Activated CD4-positive, alpha-beta T cell treated with anti-CD3 and anti-CD28 coated beads, Interleukin-2, Interleukin-4, amounts not matched to agents 100 ng/mL and 50 ng/mL, durations not matched to agents 16 hours and 8 hours (primary cell): ENCODE measurements at regions not wholly inside any gene's neighbourhood (a gene's known extent, or its start where the extent isn't known, plus 50 kb on each side); places are given as distances from the start of the nearest gene placed in this dataset.
"Not testable (repeated sequence)": the region's sequence is repeated elsewhere in the genome, so short reads cannot be mapped to it uniquely, and the experiment has no call there.

Source experiments
- DNase-seq: peaks from one replicate; pipeline ENCODE4 v3.0.0-alpha.2; 2020; ENCODE audit warnings: low spot score

DNA sequence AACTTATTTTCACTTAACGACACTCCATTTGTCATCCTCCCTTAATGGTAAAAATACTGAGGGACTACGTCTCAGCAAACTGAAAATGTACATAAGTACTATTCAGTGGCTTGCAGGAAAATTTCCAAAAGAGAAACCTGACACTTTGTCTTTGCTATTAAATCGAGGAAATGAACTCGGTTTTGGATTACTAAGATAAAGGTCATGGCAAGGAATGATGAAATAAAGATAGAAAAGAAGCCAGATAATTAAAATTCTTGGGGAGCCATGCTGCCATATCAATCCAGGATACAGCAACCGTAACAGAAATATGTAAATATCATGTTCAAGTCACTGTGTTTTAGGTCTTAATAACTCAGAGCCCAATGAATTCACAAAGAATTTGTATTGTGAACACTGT lies 647.8 kb downstream of the CDH9 start:
- DNase-seq: no peak

DNA sequence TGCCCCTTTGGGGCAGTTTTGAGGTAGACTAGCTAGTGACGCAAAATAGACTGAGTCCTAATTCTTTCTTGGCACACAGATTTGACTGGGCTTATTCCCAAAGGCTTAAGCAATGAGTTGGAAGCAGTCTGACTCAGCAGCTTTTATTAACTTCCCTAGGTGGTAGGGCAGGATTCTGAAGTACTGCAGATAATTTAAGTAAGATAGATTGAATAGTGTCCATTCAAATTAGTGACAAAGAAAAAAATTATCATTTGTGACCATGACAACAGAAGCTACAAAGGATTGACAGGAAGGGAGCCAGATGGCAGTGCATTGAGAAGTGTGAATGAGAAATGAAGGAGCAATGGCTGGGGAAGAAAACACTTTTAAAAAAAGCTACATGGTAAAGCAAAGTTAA lies 649.4 kb downstream of the CDH9 start:
- DNase-seq: no peak

DNA sequence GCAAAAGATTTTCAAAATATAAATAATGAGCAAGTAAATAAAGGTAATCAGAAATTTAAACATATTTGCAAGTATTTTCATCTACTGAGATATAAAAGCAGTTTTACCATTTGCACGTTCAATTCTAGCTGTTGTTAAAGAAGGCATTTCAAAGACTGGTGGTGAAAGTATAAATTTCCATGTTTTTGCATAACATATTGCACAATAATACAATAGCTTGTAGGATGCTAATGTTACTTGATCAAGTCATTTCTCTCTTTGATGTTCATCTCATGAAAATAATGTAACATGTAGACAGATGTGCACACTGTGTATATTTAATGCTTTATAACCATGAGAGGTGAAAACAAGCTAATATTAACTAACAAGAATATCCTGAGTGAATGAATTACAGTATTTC lies 651.9 kb downstream of the CDH9 start:
- no peak for DNase-seq

DNA sequence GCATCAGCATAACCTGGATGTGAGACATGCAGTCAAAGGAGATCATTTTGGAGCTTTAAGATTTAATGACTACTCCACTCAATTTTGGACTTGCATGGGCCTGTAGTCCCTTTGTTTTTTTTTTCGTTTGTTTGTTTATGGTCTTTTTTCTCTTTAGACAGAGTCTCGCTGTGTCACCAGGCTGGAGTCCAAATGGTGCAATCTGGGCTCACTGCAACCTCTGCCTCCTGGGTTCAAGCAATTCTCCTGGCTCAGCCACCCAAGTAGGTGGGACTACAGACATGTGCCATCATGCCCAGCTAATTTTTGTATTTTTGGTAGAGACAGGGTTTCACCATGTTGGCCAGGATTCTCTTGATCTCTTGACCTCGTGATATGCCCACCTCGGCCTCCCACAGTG lies 673.8 kb downstream of the CDH9 start:
- DNase-seq: not testable (repeated sequence)

DNA sequence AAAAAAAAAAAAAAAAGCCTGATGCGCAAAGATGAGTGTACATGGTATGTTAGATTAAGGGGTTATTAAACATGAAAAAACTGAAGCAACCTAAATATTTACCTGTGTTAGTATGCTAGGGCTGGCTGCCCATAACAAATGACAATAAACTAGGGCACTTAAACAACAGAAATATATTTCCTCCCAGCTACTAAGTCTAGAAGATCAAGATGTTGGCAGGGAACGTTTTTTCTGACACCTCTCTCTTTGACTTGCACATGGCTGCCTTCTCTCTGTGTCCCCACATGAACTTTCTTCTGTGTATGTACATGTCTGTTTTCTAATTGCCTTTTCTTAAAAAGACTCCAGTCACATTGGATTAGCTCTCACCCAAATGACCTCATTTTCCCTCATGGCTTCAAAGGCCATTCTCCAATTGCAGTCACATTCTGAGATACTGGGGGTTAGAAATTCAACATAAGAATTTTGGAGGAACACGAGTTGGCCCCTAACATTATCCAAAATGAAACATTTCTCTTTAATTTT lies 694.5 kb downstream of the CDH9 start:
- DNase-seq: no peak

DNA sequence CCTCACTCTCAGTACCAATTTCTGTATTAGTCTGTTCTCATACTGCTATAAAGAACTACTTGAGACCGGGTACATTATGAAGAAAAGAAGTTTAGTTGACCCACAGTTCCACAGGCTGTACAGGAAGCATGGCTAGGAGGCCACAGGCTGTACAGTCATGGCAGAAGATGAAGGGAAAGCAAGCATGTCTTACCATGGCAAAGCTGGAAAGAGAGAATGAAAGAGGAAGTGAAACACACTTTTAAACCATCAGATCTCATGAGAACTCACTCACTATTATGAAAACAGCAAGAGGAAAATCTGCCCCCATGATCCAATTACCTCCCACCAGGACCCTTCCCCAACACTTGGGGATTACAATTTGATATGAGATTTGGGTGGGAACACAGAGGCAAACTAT lies 698.8 kb downstream of the CDH9 start:
- DNase-seq: no peak

DNA sequence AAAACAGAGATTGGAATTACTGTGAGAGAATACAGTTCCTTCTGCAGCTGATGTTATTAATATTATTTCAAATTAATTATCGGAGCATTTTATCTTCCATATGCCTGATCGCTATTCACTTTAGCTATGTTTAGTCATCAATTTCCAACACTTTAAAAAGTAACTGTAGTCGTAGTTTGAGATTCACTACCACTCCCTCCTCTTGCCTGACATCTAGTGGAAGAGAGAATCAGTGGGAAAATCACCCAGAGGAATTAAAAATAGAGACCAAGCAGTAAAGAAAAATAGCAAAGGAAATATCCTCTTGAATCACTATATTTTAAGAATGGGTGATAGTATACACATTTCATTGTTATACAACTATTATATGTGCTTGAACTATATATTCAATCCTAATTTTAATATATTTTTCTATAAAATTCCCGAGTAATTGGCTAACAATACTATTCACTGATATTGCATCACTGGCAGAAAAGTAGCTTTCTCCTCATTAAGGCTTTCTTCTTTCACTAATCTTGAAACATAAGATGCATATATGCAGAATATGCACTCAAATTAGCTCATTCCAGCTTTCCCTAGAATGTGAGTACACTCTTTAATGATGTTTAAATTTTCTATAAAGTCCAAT lies 708.7 kb downstream of the CDH9 start:
- DNase-seq: no peak

DNA sequence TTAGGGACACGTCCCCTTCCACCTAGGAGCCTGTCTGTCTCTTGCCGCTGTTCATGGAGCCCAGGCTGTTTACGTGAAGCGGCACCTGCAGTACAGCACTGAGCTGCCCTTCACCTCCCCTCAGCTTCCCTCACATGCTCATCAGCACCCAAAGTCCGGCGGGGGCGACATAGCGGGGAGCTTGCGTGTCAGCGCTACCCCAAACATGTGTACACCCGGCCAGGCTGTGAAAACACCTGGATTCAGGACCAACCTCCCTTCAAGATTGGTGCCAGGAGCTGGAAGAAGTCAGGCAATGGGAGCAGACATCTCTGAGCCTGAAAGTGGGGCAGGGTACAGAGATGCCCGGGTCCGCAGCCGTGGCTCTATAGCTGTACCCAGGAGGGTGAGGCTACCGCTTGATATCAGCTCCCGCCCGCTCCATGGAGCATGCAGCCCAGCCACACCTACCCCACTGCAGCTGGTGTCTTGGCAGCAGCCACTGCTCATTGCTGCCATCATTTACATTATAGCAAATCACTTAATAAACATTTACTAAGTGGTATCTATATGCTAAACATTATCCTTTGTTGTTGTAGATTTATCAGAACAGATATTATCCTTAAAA lies 712.1 kb downstream of the CDH9 start:
- no peak for DNase-seq

DNA sequence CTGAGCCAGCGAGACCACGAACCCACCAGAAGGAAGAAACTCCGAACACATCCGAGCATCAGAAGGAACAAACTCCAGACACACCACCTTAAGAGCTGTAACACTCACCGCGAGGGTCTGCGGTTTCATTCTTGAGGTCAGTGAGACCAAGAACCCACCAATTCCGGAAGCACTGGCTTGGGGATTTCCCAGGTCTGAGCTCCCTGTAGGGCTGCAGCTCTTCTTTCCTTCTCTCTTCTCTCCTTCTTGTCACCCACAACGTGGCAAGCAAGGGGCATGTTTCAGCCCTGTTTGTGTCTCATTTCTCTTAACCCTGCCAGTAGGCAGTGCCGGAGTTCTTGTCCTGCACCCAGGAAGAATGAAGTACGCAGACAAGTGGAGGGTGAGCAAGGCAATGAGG lies 713.0 kb downstream of the CDH9 start:
- DNase-seq: not testable (repeated sequence)

DNA sequence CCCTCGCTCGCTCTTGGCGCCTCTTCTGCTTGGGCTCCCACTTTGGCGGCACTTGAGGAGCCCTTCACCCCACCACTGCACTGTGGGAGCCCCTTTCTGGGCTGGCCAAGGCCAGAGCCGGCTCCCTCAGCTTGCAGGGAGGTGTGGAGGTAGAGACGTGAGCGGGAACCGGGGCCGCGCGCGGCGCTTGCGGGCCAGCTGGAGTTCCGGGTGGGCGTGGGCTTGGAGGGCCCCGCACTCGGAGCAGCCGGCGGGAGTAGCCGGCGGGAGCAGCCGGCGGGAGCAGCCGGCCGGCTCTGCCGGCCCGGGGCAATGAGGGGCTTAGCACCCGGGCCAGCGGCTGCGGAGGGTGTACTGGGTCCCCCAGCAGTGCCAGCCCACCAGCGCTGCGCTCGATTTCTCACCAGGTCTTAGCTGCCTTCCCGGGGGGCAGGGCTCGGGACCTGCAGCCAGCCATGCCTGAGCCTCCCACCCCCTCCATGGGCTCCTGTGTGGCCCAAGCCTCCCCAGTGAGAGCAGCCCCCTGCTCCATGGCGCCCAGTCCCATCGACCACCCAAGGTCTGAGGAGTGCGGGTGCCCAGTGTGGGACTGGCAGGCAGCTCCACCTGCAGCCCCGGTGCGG lies 714.0 kb downstream of the CDH9 start:
- not testable (repeated sequence) for DNase-seq

DNA sequence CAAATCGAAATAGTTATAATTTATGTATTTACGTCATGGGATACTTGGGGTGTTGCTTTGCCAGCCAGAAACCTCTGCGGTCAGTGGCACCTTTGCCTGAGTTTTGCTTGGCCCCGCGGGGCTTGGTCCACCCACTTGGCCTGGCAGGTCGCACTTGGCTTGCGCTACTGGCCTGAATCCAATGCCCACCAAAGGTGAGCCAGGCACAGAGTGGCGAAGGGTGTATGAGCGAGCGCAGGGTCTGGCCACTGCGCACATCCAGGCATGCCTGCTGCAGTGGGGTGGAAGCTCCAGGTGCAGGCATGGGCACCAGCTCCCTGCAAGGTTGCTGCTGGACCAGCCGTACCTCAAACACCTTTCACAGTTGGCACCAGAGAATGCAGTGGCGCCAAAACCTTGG lies 714.6 kb downstream of the CDH9 start:
- DNase-seq: no peak

DNA sequence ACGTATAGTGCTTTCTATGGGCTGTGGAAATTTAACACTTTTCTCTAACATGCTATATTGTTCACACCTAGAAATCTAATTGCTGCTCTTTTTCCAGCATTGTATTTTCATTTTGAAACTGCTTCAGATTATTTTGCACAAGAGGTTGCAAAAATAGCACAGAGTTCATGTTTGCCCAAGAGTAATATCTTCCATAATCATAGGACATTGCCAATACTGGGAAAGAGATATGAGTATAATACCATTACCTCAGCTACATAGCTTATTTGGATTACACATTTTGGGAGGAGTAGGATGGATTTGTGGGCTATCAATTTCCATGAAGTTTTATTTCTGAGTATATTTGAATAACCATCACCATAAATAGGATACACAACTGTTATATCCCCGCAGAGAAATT lies 717.1 kb downstream of the CDH9 start:
- DNase-seq: no peak

DNA sequence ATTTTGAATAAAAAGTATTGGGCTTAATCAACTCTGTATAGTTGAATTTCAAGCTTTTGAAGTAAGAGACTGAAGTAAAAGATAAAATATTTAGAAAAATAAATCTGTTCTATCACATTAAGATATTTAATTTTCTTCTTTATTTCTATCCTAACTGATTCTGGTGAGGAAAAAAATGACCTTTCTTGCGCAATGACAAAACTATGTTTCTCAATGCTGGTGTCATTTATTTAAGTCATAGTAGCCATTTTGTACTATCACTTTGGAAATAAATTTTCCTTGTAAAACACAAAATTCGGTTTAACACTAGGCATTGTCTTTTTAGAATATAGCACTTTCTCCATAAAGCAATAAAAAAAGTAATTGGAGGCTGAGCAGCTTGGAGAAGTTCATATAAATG lies 728.0 kb downstream of the CDH9 start:
- no peak for DNase-seq

DNA sequence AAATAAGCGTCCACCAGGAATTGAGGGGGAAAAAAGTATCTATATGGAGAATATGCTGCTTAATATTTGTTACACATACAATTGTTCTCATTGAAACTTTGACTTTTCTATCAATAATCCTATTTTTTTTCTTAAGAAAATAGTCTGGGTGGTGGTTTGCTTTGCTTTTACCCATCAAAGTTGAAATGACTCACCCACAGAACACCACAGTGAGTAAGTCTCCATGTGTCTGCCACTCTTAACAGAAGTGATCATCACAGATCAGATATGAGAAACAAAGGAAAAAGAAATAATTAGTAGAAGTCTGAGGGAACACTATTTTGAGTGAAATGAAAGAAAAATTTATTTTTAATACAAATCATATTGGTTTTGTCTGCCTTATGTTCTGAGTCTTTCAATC lies 742.8 kb downstream of the CDH9 start:
- no peak for DNase-seq

DNA sequence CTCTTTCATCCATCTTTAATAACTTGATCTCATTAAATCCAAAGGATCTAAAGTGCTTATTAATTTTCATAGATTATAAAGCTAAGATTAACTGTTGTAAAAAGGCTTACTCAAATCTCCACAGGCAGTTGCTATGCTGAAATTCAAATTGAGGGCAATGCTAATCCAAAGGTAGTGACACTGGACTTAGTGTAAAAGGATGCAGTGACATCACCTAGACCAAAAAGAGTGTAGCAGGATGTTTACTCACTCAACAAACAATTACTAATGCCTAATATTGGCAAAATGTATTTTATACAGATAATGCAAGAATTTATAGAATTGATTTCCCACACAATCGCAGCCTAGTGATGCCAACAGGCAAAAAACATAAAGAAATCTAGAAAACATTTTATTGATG lies 756.2 kb downstream of the CDH9 start:
- no peak for DNase-seq

DNA sequence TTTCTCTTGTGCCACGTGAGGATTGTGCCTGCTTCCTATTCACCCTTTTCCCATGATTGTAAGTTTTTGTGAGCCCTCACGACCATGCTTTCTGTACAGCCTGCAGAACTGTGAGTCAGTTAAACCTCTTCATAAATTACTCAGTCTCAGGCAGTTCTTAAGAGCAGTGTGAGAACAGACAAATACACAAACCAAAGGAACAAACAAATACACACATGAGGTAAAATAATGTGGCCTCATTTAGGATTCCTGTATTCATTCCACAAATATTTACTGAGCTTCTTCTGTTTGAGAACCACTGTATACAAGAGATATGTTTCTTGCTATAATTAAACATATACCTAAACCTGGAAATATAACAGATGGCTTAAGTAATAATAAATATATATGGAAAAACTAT lies 760.3 kb downstream of the CDH9 start:
- no peak for DNase-seq

DNA sequence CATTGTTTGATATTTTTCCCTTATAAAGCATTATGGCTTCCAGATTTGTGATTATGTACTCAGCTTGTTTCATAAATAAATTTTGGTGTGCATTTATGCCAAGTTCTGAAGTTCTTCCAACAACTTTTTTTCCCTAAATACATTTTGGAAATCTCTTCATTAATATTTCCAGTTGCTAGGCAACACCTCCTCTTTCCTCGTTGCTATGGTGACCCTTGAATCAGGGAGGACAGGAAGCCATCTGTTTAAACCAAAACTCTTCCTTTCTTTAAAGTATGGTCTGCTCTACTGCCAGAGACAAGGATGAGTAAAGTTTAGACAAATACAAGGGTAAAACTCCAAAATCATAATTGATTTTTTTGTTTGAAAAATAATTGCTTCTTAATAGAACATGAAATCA lies 779.3 kb downstream of the CDH9 start:
- no peak for DNase-seq

DNA sequence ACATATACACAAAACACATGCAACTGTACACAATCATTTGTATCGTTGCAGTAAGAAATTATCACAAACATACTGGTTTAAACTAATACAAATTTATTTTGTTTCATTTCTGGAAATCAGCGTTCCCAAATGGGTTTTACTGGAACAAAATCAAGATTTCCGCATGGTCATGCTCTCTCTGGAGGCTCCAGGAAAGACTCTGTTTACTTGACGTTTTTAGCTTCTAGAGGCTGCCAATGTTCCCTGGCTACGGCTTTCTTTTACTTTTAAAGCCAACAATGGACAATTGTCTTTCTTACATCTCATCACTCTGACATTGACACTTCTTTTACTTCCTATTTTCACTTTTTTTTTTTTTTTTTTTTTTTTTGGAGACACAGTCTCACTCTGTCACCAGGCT lies 793.1 kb downstream of the CDH9 start:
- DNase-seq: no peak

DNA sequence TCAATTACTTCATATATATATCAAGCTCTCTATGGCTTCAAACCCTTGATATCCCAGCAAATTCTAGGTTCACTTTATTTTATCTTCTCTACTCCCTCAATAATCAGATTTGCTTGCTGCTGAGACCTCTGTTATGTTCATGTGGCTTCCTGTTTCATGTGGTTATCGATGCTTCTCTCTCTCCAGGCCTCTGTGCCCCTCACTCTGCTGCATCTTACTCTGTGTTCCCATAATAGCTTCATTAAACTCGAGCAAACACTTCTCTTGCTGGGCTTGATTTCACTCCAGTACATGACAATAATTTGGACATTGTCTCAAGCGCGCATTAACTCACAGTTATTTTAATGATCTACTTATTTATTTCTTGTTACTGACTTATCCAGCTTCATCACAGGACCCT lies 798.8 kb downstream of the CDH9 start:
- DNase-seq: no peak

DNA sequence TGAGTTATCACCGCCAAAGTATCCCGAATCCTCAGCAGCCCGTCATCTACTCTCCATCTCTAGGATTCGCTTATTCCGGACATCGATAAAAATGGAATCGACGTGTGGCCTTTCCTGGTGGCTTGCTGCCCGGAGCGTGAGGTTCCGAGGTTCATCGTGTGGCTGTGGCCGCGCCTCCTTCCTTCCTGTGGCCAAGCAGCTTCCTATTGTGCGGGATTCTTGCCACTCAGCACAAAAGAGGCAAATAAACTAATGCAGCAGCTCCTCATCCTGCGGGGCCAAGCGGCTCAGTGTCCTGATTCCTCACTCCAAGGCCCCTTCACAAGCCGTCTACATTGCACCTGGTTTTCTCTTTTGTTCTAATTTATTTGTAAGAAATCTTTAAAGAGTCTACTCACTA lies 800.9 kb downstream of the CDH9 start:
- no peak for DNase-seq

DNA sequence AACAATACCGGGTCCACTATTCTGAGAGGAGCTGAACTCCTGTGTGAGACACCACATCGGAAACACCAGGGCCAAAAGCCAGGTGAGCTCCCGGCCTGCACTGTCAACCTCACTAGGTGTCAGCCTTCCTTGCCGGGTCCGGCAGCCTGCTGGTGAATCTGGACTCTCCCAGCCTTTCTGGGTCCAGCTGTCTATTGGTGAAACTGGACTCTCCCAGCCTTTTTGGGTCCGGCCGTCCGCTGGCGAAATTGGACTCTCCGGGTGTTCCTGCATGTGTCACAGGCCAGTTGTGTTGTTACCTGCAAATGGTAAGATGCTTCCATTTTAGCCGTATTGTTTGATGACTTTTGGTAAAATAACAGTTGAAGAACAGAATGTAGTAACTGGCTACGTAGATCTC lies 801.5 kb downstream of the CDH9 start:
- no peak for DNase-seq

DNA sequence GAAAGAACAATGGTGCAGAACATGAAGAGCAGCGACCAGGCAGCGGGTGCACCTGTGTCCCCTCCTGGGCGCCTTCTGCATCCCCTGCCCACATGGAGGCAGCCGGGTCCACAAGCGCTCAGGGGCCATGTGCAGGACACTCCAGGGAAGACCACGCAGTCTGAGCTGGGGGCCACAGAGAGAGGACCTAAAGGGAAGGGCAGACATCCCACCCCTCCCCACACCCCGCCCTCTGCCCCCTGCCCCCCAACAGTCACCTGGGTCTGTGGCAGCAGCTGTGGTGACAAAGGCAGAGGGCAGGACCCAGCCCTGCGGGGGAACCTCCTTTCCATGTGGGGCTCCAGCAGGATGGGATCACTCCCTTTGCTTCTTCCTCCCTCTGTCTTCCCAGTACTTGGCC lies 805.7 kb downstream of the CDH9 start:
- DNase-seq: no peak

DNA sequence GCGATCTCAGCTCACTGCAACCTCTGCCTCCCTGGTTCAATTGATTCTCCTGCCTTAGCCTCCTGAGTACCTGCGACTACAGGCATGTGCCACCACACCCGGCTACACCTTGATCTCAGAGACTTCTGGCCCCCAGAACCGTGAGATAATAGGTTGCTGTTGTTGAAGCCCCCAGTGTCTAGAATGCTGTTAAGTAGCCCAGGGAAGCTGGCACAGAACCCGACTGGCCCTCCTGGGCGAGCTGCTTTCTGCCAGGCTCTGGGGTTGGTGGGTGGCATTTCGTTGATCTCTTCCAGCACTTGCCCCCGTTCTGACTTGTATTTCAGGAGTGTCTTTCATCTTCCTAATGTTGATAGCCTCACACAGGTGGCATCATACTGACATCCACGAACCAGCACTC lies 807.1 kb downstream of the CDH9 start:
- no peak for DNase-seq

DNA sequence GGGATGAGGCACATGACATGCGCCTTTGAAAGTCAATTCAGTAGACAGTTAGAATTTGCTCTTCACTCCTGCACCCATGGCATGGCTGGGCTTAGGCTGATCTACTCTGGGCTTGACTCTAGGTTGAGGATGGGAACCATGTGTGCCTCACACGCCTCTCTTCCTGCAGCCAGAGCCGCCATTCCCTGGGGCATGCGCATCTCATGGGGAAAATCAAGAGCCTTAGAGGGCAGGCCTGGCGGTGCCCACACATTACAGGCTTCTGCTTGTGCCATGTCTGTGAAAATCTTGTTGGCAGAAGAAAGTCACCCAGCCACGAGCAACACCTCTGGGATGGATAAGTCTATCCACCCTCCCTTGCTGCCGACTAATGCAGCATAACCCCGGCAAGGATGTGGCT lies 808.5 kb downstream of the CDH9 start:
- no peak for DNase-seq
